IMR-90 (cell line): ENCODE measurements at regions not wholly inside any gene's neighbourhood (a gene's known extent, or its start where the extent isn't known, plus 50 kb on each side); places are given as distances from the start of the nearest gene placed in this dataset.

Experiments
- ATAC-seq: fragments of 200-7000 bp; cut with Tn5 transposase; 2 replicates; pipeline ENCODE4 v1.9.1; 2020; ENCODE audit warnings: low read depth, mild to moderate bottlenecking, moderate library complexity
- BruUV-seq: library from RNA; stranded (reverse); fragments of 400-500 nt; replicated peaks from 2 replicates; lab custom pipeline; 2021; lab: Mats Ljungman, UMichigan
- CTCF ChIA-PET: fragments of 300-600 bp; formaldehyde crosslinking; extraction: SDS; loops from one replicate; lab custom pipeline; 2021; ENCODE audit warnings: antibody characterized with exemption; lab: Yijun Ruan, JAX
- POLR2A ChIA-PET: fragments of 300-600 bp; sonication (Branson Sonifier 250); formaldehyde crosslinking; loops from one replicate; lab custom pipeline; 2022; ENCODE audit warnings: antibody characterized with exemption; ENCODE audit not compliant: unreplicated experiment; lab: Charles Lee
- DNase-seq: peaks from one replicate; pipeline ENCODE4 v3.0.0; 2013
- H2AFZ ChIP-seq: replicated peaks from 2 replicates; pipeline ENCODE3; 2013; ENCODE audit warnings: low read length, mild to moderate bottlenecking; ENCODE audit not compliant: poor library complexity
- H2AK5ac ChIP-seq: 2 replicates; pipeline ENCODE4 v1.6.1; 2013; ENCODE audit warnings: low read depth, low read length, inconsistent platforms
- H2AK9ac ChIP-seq: replicated peaks from 2 replicates; pipeline ENCODE3; 2013; ENCODE audit warnings: mild to moderate bottlenecking, low read depth, low read length, moderate library complexity; ENCODE audit not compliant: poor library complexity
- H2BK120ac ChIP-seq: 2 replicates; pipeline ENCODE4 v1.6.1; 2013; ENCODE audit warnings: low read depth, low read length, inconsistent platforms
- H2BK15ac ChIP-seq: 3 replicates; pipeline ENCODE4 v1.6.1; 2013; ENCODE audit warnings: low read depth, low read length, inconsistent platforms
- H2BK20ac ChIP-seq: 2 replicates; pipeline ENCODE4 v1.6.1; 2013; ENCODE audit warnings: low read depth, mild to moderate bottlenecking, inconsistent platforms, low read length, moderate library complexity
- H2BK5ac ChIP-seq: 2 replicates; pipeline ENCODE4 v1.6.1; 2013; ENCODE audit warnings: mild to moderate bottlenecking, low read depth, low read length, inconsistent platforms; ENCODE audit not compliant: poor library complexity, severe bottlenecking
- H3K14ac ChIP-seq: replicated peaks from 2 replicates; pipeline ENCODE4 v1.6.1; 2013; ENCODE audit warnings: low read depth, low read length, inconsistent platforms
- H3K18ac ChIP-seq: 2 replicates; pipeline ENCODE4 v1.6.1; 2013; ENCODE audit warnings: low read depth, low read length, control low read depth
- H3K23ac ChIP-seq: 2 replicates; pipeline ENCODE4 v1.6.1; 2013; ENCODE audit warnings: low read depth, low read length, inconsistent platforms
- H3K27ac ChIP-seq: 2 replicates; pipeline ENCODE4 v1.5.1; 2013; ENCODE audit warnings: mild to moderate bottlenecking, control low read depth, low read length; ENCODE audit not compliant: insufficient read depth
- H3K27me3 ChIP-seq: 2 replicates; pipeline ENCODE4 v1.6.1; 2013; ENCODE audit warnings: low read length; ENCODE audit not compliant: control insufficient read depth, insufficient read depth
- H3K36me3 ChIP-seq: 2 replicates; pipeline ENCODE4 v1.6.1; 2013; ENCODE audit warnings: low read length, mixed read lengths; ENCODE audit not compliant: control insufficient read depth, insufficient read depth
- H3K4ac ChIP-seq: 2 replicates; pipeline ENCODE4 v1.6.1; 2013; ENCODE audit warnings: low read depth, low read length, inconsistent platforms
- H3K4me1 ChIP-seq: 2 replicates; pipeline ENCODE4 v1.6.1; 2013; ENCODE audit warnings: low read length, mixed read lengths; ENCODE audit not compliant: control insufficient read depth, insufficient read depth
- H3K4me2 ChIP-seq: 2 replicates; pipeline ENCODE4 v1.6.1; 2013; ENCODE audit warnings: low read depth, mild to moderate bottlenecking, control low read depth, low read length, moderate library complexity
- H3K4me3 ChIP-seq: 2 replicates; pipeline ENCODE4 v1.5.1; 2013; ENCODE audit warnings: low read depth, mild to moderate bottlenecking, control low read depth, low read length, moderate library complexity; ENCODE audit not compliant: insufficient read depth
- H3K56ac ChIP-seq: 2 replicates; pipeline ENCODE4 v1.6.1; 2013; ENCODE audit warnings: low read length, inconsistent platforms; ENCODE audit not compliant: insufficient read depth; ENCODE audit errors: extremely low read depth
- H3K79me1 ChIP-seq, 2 experiments: 2 replicates each; pipeline ENCODE4 v1.6.1; 2013; ENCODE audit warnings: low read length in 2 of 2, inconsistent platforms in 1 of 2, low read depth in 1 of 2
- H3K9ac ChIP-seq: 2 replicates; pipeline ENCODE4 v1.6.1; 2013; ENCODE audit warnings: low read depth, low read length, control low read depth
- H3K9me1 ChIP-seq: 2 replicates; pipeline ENCODE4 v1.6.1; 2013; ENCODE audit warnings: low read length, inconsistent platforms; ENCODE audit not compliant: insufficient read depth
- H3K9me3 ChIP-seq: 2 replicates; pipeline ENCODE4 v1.6.1; 2013; ENCODE audit warnings: low read length; ENCODE audit not compliant: control insufficient read depth, insufficient read depth
- H4K20me1 ChIP-seq: 2 replicates; pipeline ENCODE4 v1.6.1; 2013; ENCODE audit warnings: low read length, inconsistent platforms; ENCODE audit not compliant: insufficient read depth
- H4K5ac ChIP-seq: 2 replicates; pipeline ENCODE4 v1.6.1; 2013; ENCODE audit warnings: mild to moderate bottlenecking, low read depth, low read length, control low read depth
- H4K8ac ChIP-seq, 2 experiments: 2 replicates each; pipeline ENCODE4 v1.6.1; 2013; ENCODE audit warnings: low read depth in 2 of 2, low read length in 2 of 2, control low read depth in 1 of 2, inconsistent platforms in 1 of 2
- H4K91ac ChIP-seq: 2 replicates; pipeline ENCODE4 v1.6.1; 2013; ENCODE audit warnings: low read depth, low read length, inconsistent platforms; ENCODE audit not compliant: insufficient read depth
- BHLHE40 ChIP-seq: fragments of 150-350 bp; IDR thresholded peaks from 2 replicates; pipeline ENCODE4 v1.6.1; 2016; ENCODE audit warnings: mild to moderate bottlenecking, low read depth, low read length
- CEBPB ChIP-seq: IDR thresholded peaks from 2 replicates; pipeline ENCODE4 v1.6.1; 2012; ENCODE audit warnings: low read depth, low read length, improper control_type of control experiment
- CHD1 ChIP-seq: IDR thresholded peaks from 2 replicates; pipeline ENCODE4 v1.6.1; 2012; ENCODE audit warnings: low read depth, low read length, improper control_type of control experiment
- MAFK ChIP-seq: IDR thresholded peaks from 2 replicates; pipeline ENCODE4 v1.6.1; 2012; ENCODE audit warnings: low read depth, low read length, improper control_type of control experiment
- MXI1 ChIP-seq: IDR thresholded peaks from 2 replicates; pipeline ENCODE4 v1.6.1; 2012; ENCODE audit warnings: low read depth, mild to moderate bottlenecking, low read length, moderate library complexity, borderline replicate concordance
- NFE2L2 ChIP-seq: fragments of 150-350 bp; IDR thresholded peaks from 2 replicates; pipeline ENCODE4 v1.6.1; 2016; ENCODE audit warnings: low read depth, mild to moderate bottlenecking, low read length
- POLR2A ChIP-seq: IDR thresholded peaks from 2 replicates; pipeline ENCODE4 v1.6.1; 2012; ENCODE audit warnings: mild to moderate bottlenecking, low read depth, low read length
- RAD21 ChIP-seq: IDR thresholded peaks from 2 replicates; pipeline ENCODE4 v1.6.1; 2012; ENCODE audit warnings: low read length, improper control_type of control experiment
- RCOR1 ChIP-seq: IDR thresholded peaks from 2 replicates; pipeline ENCODE4 v1.6.1; 2012; ENCODE audit warnings: mild to moderate bottlenecking, low read length, improper control_type of control experiment; ENCODE audit not compliant: insufficient replicate concordance
- RFX5 ChIP-seq: IDR thresholded peaks from 2 replicates; pipeline ENCODE4 v1.8.0; 2012; ENCODE audit warnings: low read depth, mild to moderate bottlenecking, low read length, moderate library complexity
- SMC3 ChIP-seq: fragments of 150-350 bp; IDR thresholded peaks from 2 replicates; pipeline ENCODE4 v1.6.1; 2016; ENCODE audit warnings: low read depth, mild to moderate bottlenecking, antibody characterized with exemption, low read length, moderate library complexity
- WGBS, 2 experiments: methylation state at CpG; one replicate each; pipeline versions ENCODE4 v1.1.5 to v1.1.7; 2013; ENCODE audit warnings: missing lambda C conversion rate in 2 of 2; ENCODE audit not compliant: insufficient read length in 1 of 2; ENCODE audit errors: extremely low coverage in 2 of 2; 5-methylcytosine and 5-hydroxymethylcytosine counted together
- dilution Hi-C: fragments of 300-500 bp; cut with HindIII; formaldehyde crosslinking; loops from one replicate; pipeline ENCODE4 v1.14.3; 2018; ENCODE audit warnings: low sequenced_read_pairs; ENCODE audit not compliant: unreplicated experiment
- in situ Hi-C: fragments of 300-500 bp; cut with MboI; formaldehyde crosslinking; loops from 3 replicates; pipeline ENCODE4 v1.14.3; 2019; ENCODE audit warnings: low sequenced_read_pairs, inconsistent platforms, mixed read lengths
- intact Hi-C: fragments of 100-400 bp; cut with micrococcal nuclease; formaldehyde crosslinking; loops from 2 replicates; pipeline ENCODE4 v1.10.0; 2022
- TF ChIP-seq, protein P1 (sequence below): conservative IDR thresholded peaks from 2 replicates; pipeline ENCODE4 v1.5.1; 2012; ENCODE audit warnings: mild to moderate bottlenecking, low read depth, low read length, improper control_type of control experiment
- TF ChIP-seq, protein P2 (sequence below): fragments of 150-350 bp; IDR thresholded peaks from 2 replicates; pipeline ENCODE4 v1.6.1; 2017; ENCODE audit warnings: mild to moderate bottlenecking, antibody characterized with exemption, low read length, low read depth
- TF ChIP-seq, protein P3 (sequence below): fragments of 150-350 bp; IDR thresholded peaks from 2 replicates; pipeline ENCODE4 v1.6.1; 2016; ENCODE audit warnings: low read depth, mild to moderate bottlenecking, low read length, moderate library complexity, borderline replicate concordance

DNA sequence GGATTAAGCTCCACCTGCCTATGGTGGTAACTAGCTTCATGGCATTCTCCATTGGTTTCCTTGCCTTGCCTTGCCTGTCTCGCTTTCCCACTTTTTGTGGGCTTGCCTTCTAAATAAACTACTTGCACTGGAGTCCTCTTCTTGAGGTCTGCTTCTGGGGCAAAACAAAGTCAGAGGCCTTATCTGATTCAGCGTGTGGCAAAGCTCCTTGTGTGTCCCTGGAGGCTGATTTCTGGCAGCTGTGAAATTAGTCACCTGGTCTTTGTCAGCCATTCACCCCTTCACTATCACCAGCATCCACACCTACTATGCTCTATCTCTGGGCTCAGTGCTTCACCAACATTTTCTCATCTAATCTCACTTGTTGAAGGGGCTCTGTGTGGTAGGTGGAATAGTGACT lies 176.2 kb downstream of the SEC61B start:
- peak overlapping the region; percentile 10; the same call in 1 of the 2 replicates for H3K4ac ChIP-seq
- no TSS peak for BruUV-seq
- no peak overlapping the region for H2BK15ac ChIP-seq
- peaks cover 25% of the 10 kb centered on the region for H3K9me1 ChIP-seq
- TF ChIP-seq, protein P1, sequence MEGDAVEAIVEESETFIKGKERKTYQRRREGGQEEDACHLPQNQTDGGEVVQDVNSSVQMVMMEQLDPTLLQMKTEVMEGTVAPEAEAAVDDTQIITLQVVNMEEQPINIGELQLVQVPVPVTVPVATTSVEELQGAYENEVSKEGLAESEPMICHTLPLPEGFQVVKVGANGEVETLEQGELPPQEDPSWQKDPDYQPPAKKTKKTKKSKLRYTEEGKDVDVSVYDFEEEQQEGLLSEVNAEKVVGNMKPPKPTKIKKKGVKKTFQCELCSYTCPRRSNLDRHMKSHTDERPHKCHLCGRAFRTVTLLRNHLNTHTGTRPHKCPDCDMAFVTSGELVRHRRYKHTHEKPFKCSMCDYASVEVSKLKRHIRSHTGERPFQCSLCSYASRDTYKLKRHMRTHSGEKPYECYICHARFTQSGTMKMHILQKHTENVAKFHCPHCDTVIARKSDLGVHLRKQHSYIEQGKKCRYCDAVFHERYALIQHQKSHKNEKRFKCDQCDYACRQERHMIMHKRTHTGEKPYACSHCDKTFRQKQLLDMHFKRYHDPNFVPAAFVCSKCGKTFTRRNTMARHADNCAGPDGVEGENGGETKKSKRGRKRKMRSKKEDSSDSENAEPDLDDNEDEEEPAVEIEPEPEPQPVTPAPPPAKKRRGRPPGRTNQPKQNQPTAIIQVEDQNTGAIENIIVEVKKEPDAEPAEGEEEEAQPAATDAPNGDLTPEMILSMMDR, result no peak
- TF ChIP-seq CHD1 (no peak), BHLHE40 (no peak), NFE2L2 (no peak), MAFK (no peak), SMC3 (no peak), RCOR1 (no peak), MXI1 (no peak), RAD21 (no peak), RFX5 (no peak), CEBPB (no peak), POLR2A (no peak)
- TF ChIP-seq, protein P2, sequence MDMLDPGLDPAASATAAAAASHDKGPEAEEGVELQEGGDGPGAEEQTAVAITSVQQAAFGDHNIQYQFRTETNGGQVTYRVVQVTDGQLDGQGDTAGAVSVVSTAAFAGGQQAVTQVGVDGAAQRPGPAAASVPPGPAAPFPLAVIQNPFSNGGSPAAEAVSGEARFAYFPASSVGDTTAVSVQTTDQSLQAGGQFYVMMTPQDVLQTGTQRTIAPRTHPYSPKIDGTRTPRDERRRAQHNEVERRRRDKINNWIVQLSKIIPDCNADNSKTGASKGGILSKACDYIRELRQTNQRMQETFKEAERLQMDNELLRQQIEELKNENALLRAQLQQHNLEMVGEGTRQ, result no peak
- TF ChIP-seq, protein P3, sequence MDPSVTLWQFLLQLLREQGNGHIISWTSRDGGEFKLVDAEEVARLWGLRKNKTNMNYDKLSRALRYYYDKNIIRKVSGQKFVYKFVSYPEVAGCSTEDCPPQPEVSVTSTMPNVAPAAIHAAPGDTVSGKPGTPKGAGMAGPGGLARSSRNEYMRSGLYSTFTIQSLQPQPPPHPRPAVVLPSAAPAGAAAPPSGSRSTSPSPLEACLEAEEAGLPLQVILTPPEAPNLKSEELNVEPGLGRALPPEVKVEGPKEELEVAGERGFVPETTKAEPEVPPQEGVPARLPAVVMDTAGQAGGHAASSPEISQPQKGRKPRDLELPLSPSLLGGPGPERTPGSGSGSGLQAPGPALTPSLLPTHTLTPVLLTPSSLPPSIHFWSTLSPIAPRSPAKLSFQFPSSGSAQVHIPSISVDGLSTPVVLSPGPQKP, result no peak
- H3K9me3 ChIP-seq, result 0 out of 2 replicates have a peak, but pooled peaks cover 1% of the 10 kb centered on the region
- H4K8ac ChIP-seq, result no peak overlapping the region
- intact Hi-C loops, result no loop called here
- H2AK5ac ChIP-seq, result no peak overlapping the region; the same call in 1 of the 2 replicates
- H3K23ac ChIP-seq, result no peak overlapping the region
- ATAC-seq (no peak), DNase-seq (no peak)
- 0 out of 2 replicates have a peak, but pooled peaks cover 2% of the 10 kb centered on the region for H3K27me3 ChIP-seq
- no peak overlapping the region for H4K91ac ChIP-seq
- dilution Hi-C loops, result no loop called here
- no peaks in the 10 kb centered on the region for H4K20me1 ChIP-seq
- 0 out of 2 replicates have a peak overlapping the region, but pooled peaks have one; percentile 35 for H2BK120ac ChIP-seq
- H3K14ac ChIP-seq, result no peak overlapping the region
- H3K36me3 ChIP-seq, result no peaks in the 10 kb centered on the region
- H2AFZ ChIP-seq, result no peak overlapping the region
- H3K4me3 ChIP-seq, result no peak overlapping the region
- CTCF ChIA-PET, result interaction anchor here (1.0 kb wide), 1 partner anchor 37 kb away, joined by 3 read pairs; no protein-coding TSS in a partner anchor
- H2AK9ac ChIP-seq, result no peak overlapping the region
- in situ Hi-C loops, result no loop called here
- H3K18ac ChIP-seq, result no peak overlapping the region
- H3K4me1 ChIP-seq, result peaks cover 21% of the 10 kb centered on the region
- POLR2A ChIA-PET, result no interaction called here
- H3K79me1 ChIP-seq, result no peaks in the 10 kb centered on the region
- WGBS, 2 experiments, result 14% methylated on average over 1 of the region's 2 CpGs; no CpG with 5 or more reads in 1 of the 2 experiments
- no peak overlapping the region for H3K4me2 ChIP-seq
- no peak overlapping the region for H3K9ac ChIP-seq
- no peak overlapping the region; the same call in 1 of the 2 replicates for H3K56ac ChIP-seq
- H2BK20ac ChIP-seq, result no peak overlapping the region
- H2BK5ac ChIP-seq, result no peak overlapping the region
- H3K27ac ChIP-seq, result no peak overlapping the region
- no peak overlapping the region for H4K5ac ChIP-seq
